ENCODE measurements at regions not wholly inside any gene's neighbourhood (a gene's known extent, or its start where the extent isn't known, plus 50 kb on each side); places are given as distances from the start of the nearest gene placed in this dataset.

GRCh38 chr3:109784852-109785631, 447.7 kb upstream of the DPPA4 start:
- Histone ChIP-seq H3K4me3 (no peak overlapping the region), H3K27ac (no peak overlapping the region)
- no peak for DNase-seq (ENCODE audit: low spot score)
- no peak for TF ChIP-seq CTCF (IDR thresholded peaks at IDR 0.05)

GRCh38 chr3:109803274-109803673, 465.9 kb upstream of the DPPA4 start:
- no peak for TF ChIP-seq CTCF (IDR thresholded peaks at IDR 0.05)
- no peak overlapping the region for H3K27ac ChIP-seq
- no peak overlapping the region for H3K4me3 ChIP-seq
- DNase-seq (ENCODE audit: low spot score), result no peak

GRCh38 chr3:109804697-109805096, 467.4 kb upstream of the DPPA4 start:
- Histone ChIP-seq H3K4me3 (no peak overlapping the region), H3K27ac (no peak overlapping the region)
- no peak for DNase-seq (ENCODE audit: low spot score)
- TF ChIP-seq CTCF (IDR thresholded peaks at IDR 0.05), result no peak

GRCh38 chr3:109806929-109807328, 469.6 kb upstream of the DPPA4 start:
- Histone ChIP-seq H3K4me3 (no peak overlapping the region), H3K27ac (no peak overlapping the region)
- no peak for DNase-seq (ENCODE audit: low spot score)
- no peak for TF ChIP-seq CTCF (IDR thresholded peaks at IDR 0.05)

- Histone ChIP-seq H3K4me3 (no peak overlapping the region), H3K27ac (no peak overlapping the region)
- TF ChIP-seq CTCF (IDR thresholded peaks at IDR 0.05), result no peak
- no peak for DNase-seq (ENCODE audit: low spot score)
Observed at GRCh38 chr3:109809513-109809912, 472.2 kb upstream of the DPPA4 start.

- no peak for DNase-seq (ENCODE audit: low spot score)
- Histone ChIP-seq H3K4me3 (no peak overlapping the region), H3K27ac (no peak overlapping the region)
- TF ChIP-seq CTCF (IDR thresholded peaks at IDR 0.05), result no peak
Observed at GRCh38 chr3:109818081-109818480, 480.7 kb upstream of the DPPA4 start.

- TF ChIP-seq CTCF (IDR thresholded peaks at IDR 0.05), result no peak
- Histone ChIP-seq H3K4me3 (no peak overlapping the region), H3K27ac (no peak overlapping the region)
- no peak for DNase-seq (ENCODE audit: low spot score)
Observed at GRCh38 chr3:109819734-109820133, 482.4 kb upstream of the DPPA4 start.
